ENCODE measurements at regions not wholly inside any gene's neighbourhood (a gene's known extent, or its start where the extent isn't known, plus 50 kb on each side); places are given as distances from the start of the nearest gene placed in this dataset.

GRCh38 chr18:40558706-40559392 is 1396.2 kb upstream of the PIK3C3 start:
- ChIA-PET CTCF (interaction anchor here (1.0 kb wide), 1 partner anchor 12 kb away, joined by 3 read pairs; no protein-coding TSS in a partner anchor), RAD21 (ENCODE audit: unreplicated experiment) (no interaction called here), POLR2A (no interaction called here), SMC1A (ENCODE audit: uncharacterized antibody, unreplicated experiment) (no interaction called here)
- no peak overlapping the region for H3K4me3 ChIP-seq
- H3K4me1 ChIP-seq (ENCODE audit: control insufficient read depth, insufficient read depth, low read length): no peaks in the 10 kb centered on the region
- H3K79me2 ChIP-seq (ENCODE audit: control insufficient read depth, insufficient read depth, low read length): no peaks in the 10 kb centered on the region
- H2AFZ ChIP-seq (ENCODE audit: control insufficient read depth, low read depth, low read length): no peak overlapping the region
- H4K20me1 ChIP-seq (ENCODE audit: control insufficient read depth, insufficient read depth): no peaks in the 10 kb centered on the region
- H3K4me2 ChIP-seq (ENCODE audit: control insufficient read depth, insufficient read depth): no peak overlapping the region
- BruUV-seq (replicated peaks): no TSS peak
- no peak for FAIRE-seq
- H3K36me3 ChIP-seq (ENCODE audit: control insufficient read depth in 2 of 2, insufficient read depth in 2 of 2, low read length in 1 of 2): no peaks in the 10 kb centered on the region
- H3K27ac ChIP-seq (ENCODE audit: control insufficient read depth, insufficient read depth): no peak overlapping the region
- no peaks in the 10 kb centered on the region for H3K27me3 ChIP-seq (replicated peaks in 1 of 2; ENCODE audit: control insufficient read depth in 2 of 2, insufficient read depth in 2 of 2, low read length in 1 of 2)
- no peak overlapping the region for H3K9ac ChIP-seq (ENCODE audit: control insufficient read depth, insufficient read depth, low read length)
- 40% methylated on average over 5 of the region's 5 CpGs for whole genome bisulfite sequencing (ENCODE audit: insufficient coverage, insufficient replicate concordance, low lambda C conversion rate, missing lambda C conversion rate)
- ATAC-seq: no peak
- no peaks in the 10 kb centered on the region for H3K9me3 ChIP-seq (replicated peaks; ENCODE audit: control insufficient read depth, insufficient read depth, low read length)
- in situ Hi-C loops (cut with MboI): no loop called here
- TF ChIP-seq SIN3A (IDR thresholded peaks at IDR 0.05; ENCODE audit: low read depth, low read length): no peak
- TF ChIP-seq RBBP5 (conservative IDR thresholded peaks at IDR 0.05): no peak
- TF ChIP-seq ZBTB33 (IDR thresholded peaks at IDR 0.05): no peak
- TF ChIP-seq EP300 (IDR thresholded peaks at IDR 0.05; ENCODE audit: borderline replicate concordance in 1 of 2, control insufficient read depth in 1 of 2, low read depth in 2 of 2, low read length in 2 of 2): no peak
- TF ChIP-seq RCOR1 (conservative IDR thresholded peaks at IDR 0.05; ENCODE audit: low read depth, low read length): no peak
- no peak for TF ChIP-seq ZSCAN29 (IDR thresholded peaks at IDR 0.05)
- no peak for TF ChIP-seq POU2F2 (IDR thresholded peaks at IDR 0.05; ENCODE audit: borderline replicate concordance, low read depth, low read length)
- TF ChIP-seq ZNF207 (IDR thresholded peaks at IDR 0.05; ENCODE audit: borderline replicate concordance): no peak
- no peak for TF ChIP-seq NR2C1 (IDR thresholded peaks at IDR 0.05)
- no peak for TF ChIP-seq BRCA1 (IDR thresholded peaks at IDR 0.05; ENCODE audit: low read depth, low read length)
- TF ChIP-seq TCF7 (IDR thresholded peaks at IDR 0.05; ENCODE audit: borderline replicate concordance): no peak
- no peak for TF ChIP-seq SP1 (IDR thresholded peaks at IDR 0.05; ENCODE audit: low read depth, low read length)
- TF ChIP-seq TCF3 (IDR thresholded peaks at IDR 0.05; ENCODE audit: borderline replicate concordance, insufficient read depth, low read depth, low read length): no peak
- TF ChIP-seq TARDBP (IDR thresholded peaks at IDR 0.05; ENCODE audit: borderline replicate concordance): no peak
- no peak for TF ChIP-seq SIX5 (IDR thresholded peaks at IDR 0.05; ENCODE audit: low read depth, low read length, severe bottlenecking)
- TF ChIP-seq, protein P1, sequence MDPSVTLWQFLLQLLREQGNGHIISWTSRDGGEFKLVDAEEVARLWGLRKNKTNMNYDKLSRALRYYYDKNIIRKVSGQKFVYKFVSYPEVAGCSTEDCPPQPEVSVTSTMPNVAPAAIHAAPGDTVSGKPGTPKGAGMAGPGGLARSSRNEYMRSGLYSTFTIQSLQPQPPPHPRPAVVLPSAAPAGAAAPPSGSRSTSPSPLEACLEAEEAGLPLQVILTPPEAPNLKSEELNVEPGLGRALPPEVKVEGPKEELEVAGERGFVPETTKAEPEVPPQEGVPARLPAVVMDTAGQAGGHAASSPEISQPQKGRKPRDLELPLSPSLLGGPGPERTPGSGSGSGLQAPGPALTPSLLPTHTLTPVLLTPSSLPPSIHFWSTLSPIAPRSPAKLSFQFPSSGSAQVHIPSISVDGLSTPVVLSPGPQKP (IDR thresholded peaks at IDR 0.05; ENCODE audit: low read depth, low read length): no peak
- intact Hi-C loops (cut with micrococcal nuclease; ENCODE audit: unreplicated experiment): no loop called here
- no peak for DNase-seq (ENCODE audit: low read depth, low spot score)

All from GM12878 (cell line).